Hematopoietic multipotent progenitor cell treated with erythropoietin and hydrocortisone succinate and interleukin-3 and kit ligand, for 8 days (in vitro differentiated cells): ENCODE measurements at regions not wholly inside any gene's neighbourhood (a gene's known extent, or its start where the extent isn't known, plus 50 kb on each side); places are given as distances from the start of the nearest gene placed in this dataset.

Source experiments
- DNase-seq: peaks from one replicate; pipeline ENCODE4 v3.0.0-alpha.2; 2015

- no peak for DNase-seq
These were observed 561.9 kb downstream of the CCER1 start for GRCh38 chr12:90393089-90393488.

- no peak for DNase-seq
These were observed 564.0 kb downstream of the CCER1 start for GRCh38 chr12:90390947-90391346.

- no peak for DNase-seq
These were observed 586.9 kb downstream of the CCER1 start for GRCh38 chr12:90368081-90368480.

- DNase-seq: no peak
These were observed 588.7 kb downstream of the CCER1 start for GRCh38 chr12:90366286-90366685.

GRCh38 chr12:90360300-90360699, 594.7 kb downstream of the CCER1 start:
- DNase-seq: no peak

GRCh38 chr12:90355711-90356355, 599.1 kb downstream of the CCER1 start:
- DNase-seq: no peak

GRCh38 chr12:90343966-90344365, 611.0 kb downstream of the CCER1 start:
- no peak for DNase-seq

GRCh38 chr12:90342081-90342480, 612.9 kb downstream of the CCER1 start:
- DNase-seq: no peak

- no peak for DNase-seq
These were observed 615.1 kb downstream of the CCER1 start for GRCh38 chr12:90339837-90340236.

- no peak for DNase-seq
These were observed 616.6 kb downstream of the CCER1 start for GRCh38 chr12:90338365-90338764.

GRCh38 chr12:90337018-90337417, 618.0 kb downstream of the CCER1 start:
- no peak for DNase-seq

GRCh38 chr12:90335566-90335965, 619.4 kb downstream of the CCER1 start:
- DNase-seq: no peak

GRCh38 chr12:90333939-90334338, 621.0 kb downstream of the CCER1 start:
- no peak for DNase-seq

- no peak for DNase-seq
These were observed 621.6 kb downstream of the CCER1 start for GRCh38 chr12:90333424-90333823.

GRCh38 chr12:90331821-90332220, 623.2 kb downstream of the CCER1 start:
- no peak for DNase-seq

GRCh38 chr12:90331262-90331661, 622.6 kb upstream of the ATP2B1 start:
- DNase-seq: no peak

GRCh38 chr12:90327793-90328743, 619.4 kb upstream of the ATP2B1 start:
- DNase-seq: no peak

- DNase-seq: no peak
These were observed 614.6 kb upstream of the ATP2B1 start for GRCh38 chr12:90323217-90323616.

GRCh38 chr12:90322006-90322405, 613.4 kb upstream of the ATP2B1 start:
- DNase-seq: no peak

GRCh38 chr12:90321369-90321768, 612.7 kb upstream of the ATP2B1 start:
- no peak for DNase-seq

GRCh38 chr12:90311561-90311960, 602.9 kb upstream of the ATP2B1 start:
- no peak for DNase-seq

GRCh38 chr12:90305379-90305778, 596.7 kb upstream of the ATP2B1 start:
- DNase-seq: no peak

GRCh38 chr12:90304231-90304630, 595.6 kb upstream of the ATP2B1 start:
- no peak for DNase-seq

GRCh38 chr12:90303771-90304170, 595.1 kb upstream of the ATP2B1 start:
- no peak for DNase-seq
